ENCODE measurements at regions not wholly inside any gene's neighbourhood (a gene's known extent, or its start where the extent isn't known, plus 50 kb on each side); places are given as distances from the start of the nearest gene placed in this dataset.

- H3K9me3 ChIP-seq = no peaks in the 10 kb centered on the region
- TF ChIP-seq POLR2A (IDR thresholded peaks at IDR 0.05) = no peak
- peak in 3 of 7 experiments; percentile 7 to 22 (median 8) for TF ChIP-seq CTCF (IDR thresholded peaks at IDR 0.05)
- no peak for DNase-seq
- WGBS, 2 donors = 2 to 12% methylated on average over 3 of the region's 3 CpGs
- H3K4me3 ChIP-seq = no peak overlapping the region
- intact Hi-C loops (cut with DNase I) = no loop called here
- no peaks in the 10 kb centered on the region for H3K4me1 ChIP-seq
- ATAC-seq = no peak
- H3K27ac ChIP-seq = no peak overlapping the region
- no peaks in the 10 kb centered on the region for H3K36me3 ChIP-seq (replicated peaks in 1 of 2; ENCODE audit: insufficient read depth in 1 of 2, low read depth in 2 of 2)
- no peaks in the 10 kb centered on the region for H3K27me3 ChIP-seq
Measured at GRCh38 chr4:67122029-67122428, 423.3 kb downstream of the CENPC start.

GRCh38 chr4:67120369-67120768, 424.9 kb downstream of the CENPC start:
- WGBS, 2 donors = 41 to 42% methylated on average over 1 of the region's 1 CpG
- TF ChIP-seq CTCF (IDR thresholded peaks at IDR 0.05) (no peak), POLR2A (IDR thresholded peaks at IDR 0.05) (no peak)
- ATAC-seq = no peak

GRCh38 chr4:67109276-67109675, 436.0 kb downstream of the CENPC start:
- no peak overlapping the region for H3K27ac ChIP-seq

More at GRCh38 chr4:67120369-67120768, 424.9 kb downstream of the CENPC start:
- no peaks in the 10 kb centered on the region for H3K4me1 ChIP-seq
- H3K4me3 ChIP-seq = no peak overlapping the region
- H3K9me3 ChIP-seq = no peaks in the 10 kb centered on the region
- no peak overlapping the region for H3K27ac ChIP-seq
- intact Hi-C loops (cut with DNase I) = no loop called here
- no peaks in the 10 kb centered on the region for H3K27me3 ChIP-seq
- DNase-seq = no peak
- no peaks in the 10 kb centered on the region for H3K36me3 ChIP-seq (replicated peaks in 1 of 2; ENCODE audit: insufficient read depth in 1 of 2, low read depth in 2 of 2)

DNA sequence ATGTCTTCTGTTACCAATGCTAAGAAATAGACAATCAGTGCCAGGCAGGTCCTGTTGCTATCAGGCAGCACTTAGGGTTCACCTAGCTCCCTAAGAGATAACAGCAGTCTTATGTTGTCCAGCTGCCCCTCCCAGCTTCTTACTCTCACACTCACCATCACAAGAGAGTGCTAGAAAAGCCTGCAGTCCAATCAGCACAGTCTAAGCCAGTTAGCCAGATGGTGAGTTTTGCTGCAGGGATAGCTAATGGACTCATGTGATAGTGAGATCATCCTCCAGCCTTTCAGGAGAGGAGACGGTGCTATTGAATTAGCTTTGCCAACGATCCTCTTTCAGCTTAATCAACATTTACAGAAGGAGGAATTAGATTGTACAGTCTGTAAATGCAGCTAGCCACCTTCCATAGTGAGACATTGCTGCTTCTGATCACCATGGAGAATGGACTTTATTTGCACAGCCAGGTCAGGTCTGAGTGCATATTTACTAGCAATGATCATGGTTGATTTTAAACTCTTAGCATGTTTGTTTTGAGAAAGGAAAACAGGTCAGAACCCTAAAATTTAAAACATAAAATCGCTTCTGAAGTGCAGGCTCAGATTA, 438.3 kb downstream of the CENPC start:
- no peaks in the 10 kb centered on the region for H3K27me3 ChIP-seq
- no peaks in the 10 kb centered on the region for H3K4me1 ChIP-seq
- intact Hi-C loops (cut with DNase I) = no loop called here
- no peak for TF ChIP-seq POLR2A (IDR thresholded peaks at IDR 0.05)
- TF ChIP-seq CTCF (IDR thresholded peaks at IDR 0.05) = no peak
- peak; percentile 59 for ATAC-seq
- H3K27ac ChIP-seq = no peak overlapping the region
- no peak overlapping the region for H3K4me3 ChIP-seq
- peak in 2 of 4 donors; percentile 18 to 35 for DNase-seq
- H3K9me3 ChIP-seq = no peaks in the 10 kb centered on the region
- 17 to 20% methylated on average over 3 of the region's 3 CpGs for WGBS, 2 donors
- H3K36me3 ChIP-seq (replicated peaks in 1 of 2; ENCODE audit: insufficient read depth in 1 of 2, low read depth in 2 of 2) = no peaks in the 10 kb centered on the region

More at GRCh38 chr4:67109276-67109675, 436.0 kb downstream of the CENPC start:
- TF ChIP-seq CTCF (IDR thresholded peaks at IDR 0.05) (no peak), POLR2A (IDR thresholded peaks at IDR 0.05) (no peak)
- no peaks in the 10 kb centered on the region for H3K36me3 ChIP-seq (replicated peaks in 1 of 2; ENCODE audit: insufficient read depth in 1 of 2, low read depth in 2 of 2)
- intact Hi-C loops (cut with DNase I) = no loop called here
- ATAC-seq (no peak), DNase-seq (no peak)
- no peaks in the 10 kb centered on the region for H3K27me3 ChIP-seq
- H3K9me3 ChIP-seq = no peaks in the 10 kb centered on the region
- no peaks in the 10 kb centered on the region for H3K4me1 ChIP-seq
- H3K4me3 ChIP-seq = no peak overlapping the region

DNA sequence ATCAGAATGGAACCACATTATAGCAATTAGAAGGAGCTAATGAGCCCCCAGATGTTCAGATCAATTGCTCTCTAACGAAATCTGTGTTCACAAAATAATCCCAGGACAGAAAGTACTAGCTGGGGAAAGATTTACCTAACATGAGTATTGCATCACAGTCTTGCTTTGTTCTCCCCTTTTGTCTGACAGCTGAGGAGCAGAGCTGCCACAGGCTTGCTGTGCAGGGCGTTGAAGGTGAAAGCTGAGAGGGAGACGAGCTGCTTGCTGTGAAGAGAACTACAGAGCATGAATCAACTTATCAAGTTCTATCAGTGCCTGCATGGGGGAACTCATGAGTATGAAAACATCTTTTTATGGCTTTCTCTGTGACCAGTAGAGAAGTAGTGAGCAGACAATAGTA, 441.2 kb downstream of the CENPC start:
- H3K4me3 ChIP-seq = no peak overlapping the region
- 24 to 34% methylated on average over 3 of the region's 3 CpGs for WGBS, 2 donors
- TF ChIP-seq POLR2A (IDR thresholded peaks at IDR 0.05) (no peak), CTCF (IDR thresholded peaks at IDR 0.05) (no peak)

More for the DNA sequence above, 441.2 kb downstream of the CENPC start:
- Histone ChIP-seq H3K36me3 (replicated peaks in 1 of 2; ENCODE audit: insufficient read depth in 1 of 2, low read depth in 2 of 2) (no peaks in the 10 kb centered on the region), H3K4me1 (no peaks in the 10 kb centered on the region), H3K27me3 (no peaks in the 10 kb centered on the region), H3K27ac (no peak overlapping the region), H3K9me3 (no peaks in the 10 kb centered on the region)
- no peak for ATAC-seq
- no peak for DNase-seq
- intact Hi-C loops (cut with DNase I) = no loop called here
